DND-41 (cell line): ENCODE measurements at regions not wholly inside any gene's neighbourhood (a gene's known extent, or its start where the extent isn't known, plus 50 kb on each side); places are given as distances from the start of the nearest gene placed in this dataset.

Experiments used
- ATAC-seq: fragments of 200-7000 bp; cut with Tn5 transposase; 3 replicates; pipeline ENCODE4 v1.9.1; 2021; ENCODE audit warnings: low read depth; ENCODE audit not compliant: insufficient read depth
- DNase-seq: peaks from one replicate; pipeline ENCODE4 v3.0.0-alpha.2; 2020
- H2AFZ ChIP-seq: 2 replicates; pipeline ENCODE4 v1.6.0; 2012; ENCODE audit warnings: low read depth, low read length
- H3K27ac ChIP-seq: 2 replicates; pipeline ENCODE4 v1.5.1; 2012; ENCODE audit warnings: low read length, inconsistent platforms
- H3K27me3 ChIP-seq: fragments of 200-600 bp; sonication (generic); 2 replicates; pipeline ENCODE4 v1.6.0; 2012; ENCODE audit warnings: low read length, mild to moderate bottlenecking, inconsistent platforms; ENCODE audit not compliant: insufficient read depth, poor library complexity
- H3K36me3 ChIP-seq: 2 replicates; pipeline ENCODE4 v1.5.1; 2012; ENCODE audit warnings: low read length, inconsistent platforms; ENCODE audit not compliant: insufficient read depth
- H3K4me1 ChIP-seq: 2 replicates; pipeline ENCODE4 v1.5.1; 2012; ENCODE audit warnings: mild to moderate bottlenecking, low read length; ENCODE audit not compliant: insufficient read depth
- H3K4me2 ChIP-seq: 2 replicates; pipeline ENCODE4 v1.6.0; 2012; ENCODE audit warnings: mild to moderate bottlenecking, moderate library complexity, low read length, inconsistent platforms; ENCODE audit not compliant: insufficient read depth
- H3K4me3 ChIP-seq, 2 experiments: fragments of 200-600 bp in 1 of 2; shearing (Covaris generic) in 1 of 2; 2 replicates each; pipeline ENCODE4 v1.5.1; 2012 to 2016; ENCODE audit warnings: inconsistent platforms in 2 of 2, low read length in 2 of 2, mild to moderate bottlenecking in 2 of 2, low read depth in 1 of 2, moderate library complexity in 1 of 2
- H3K79me2 ChIP-seq: 2 replicates; pipeline ENCODE4 v1.6.0; 2012; ENCODE audit warnings: low read length, inconsistent platforms; ENCODE audit not compliant: insufficient read depth
- H3K9ac ChIP-seq: 2 replicates; pipeline ENCODE4 v1.6.0; 2012; ENCODE audit warnings: low read depth, mild to moderate bottlenecking, inconsistent platforms, low read length, moderate library complexity
- H3K9me3 ChIP-seq: 2 replicates; pipeline ENCODE4 v1.5.1; 2012; ENCODE audit warnings: low read length, moderate library complexity, mild to moderate bottlenecking, inconsistent platforms; ENCODE audit not compliant: insufficient read depth, severe bottlenecking
- H4K20me1 ChIP-seq: 2 replicates; pipeline ENCODE4 v1.6.0; 2012; ENCODE audit warnings: low read length; ENCODE audit not compliant: insufficient read depth
- EZH2 ChIP-seq: IDR thresholded peaks from 3 replicates; pipeline ENCODE4 v1.6.1; 2012; ENCODE audit warnings: borderline replicate concordance, low read depth, mild to moderate bottlenecking, moderate library complexity, low read length, inconsistent platforms; ENCODE audit not compliant: severe bottlenecking
- TF ChIP-seq, protein P1 (sequence below): IDR thresholded peaks from 2 replicates; pipeline ENCODE4 v1.5.1; 2012; ENCODE audit warnings: borderline replicate concordance, low read length, moderate library complexity, mild to moderate bottlenecking; ENCODE audit not compliant: poor library complexity, severe bottlenecking; ENCODE audit errors: extremely low read depth

DNA sequence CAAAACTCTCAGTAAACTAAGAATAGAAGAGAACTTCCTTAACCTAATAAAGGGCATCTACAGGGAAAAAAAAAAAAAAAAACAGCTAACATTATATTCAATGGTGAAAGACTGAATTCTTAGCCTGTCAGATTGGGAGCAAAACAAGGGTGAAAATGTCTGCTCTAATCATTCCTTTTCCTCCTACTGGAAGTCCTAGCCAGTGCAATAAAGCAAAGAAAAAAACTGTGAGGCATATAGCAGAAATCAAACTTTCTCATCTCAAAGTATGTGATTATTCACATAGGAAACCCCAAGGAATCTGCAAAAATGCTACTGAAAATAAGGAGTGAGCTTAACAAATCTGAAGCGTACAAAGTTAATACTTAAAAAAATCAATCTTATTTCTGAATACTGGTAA lies 170.7 kb downstream of the NUAK1 start:
- no peak for DNase-seq
- no peaks in the 10 kb centered on the region for H3K9me3 ChIP-seq
- H4K20me1 ChIP-seq, result no peaks in the 10 kb centered on the region
- no peak for ATAC-seq
- no peak overlapping the region for H3K4me3 ChIP-seq
- no peaks in the 10 kb centered on the region for H3K36me3 ChIP-seq
- no peak overlapping the region for H3K9ac ChIP-seq
- no peaks in the 10 kb centered on the region for H3K79me2 ChIP-seq
- H3K27me3 ChIP-seq, result no peaks in the 10 kb centered on the region
- H3K4me2 ChIP-seq, result no peak overlapping the region
- H3K4me1 ChIP-seq, result no peaks in the 10 kb centered on the region
- no peak overlapping the region for H3K27ac ChIP-seq
- TF ChIP-seq, protein P1, sequence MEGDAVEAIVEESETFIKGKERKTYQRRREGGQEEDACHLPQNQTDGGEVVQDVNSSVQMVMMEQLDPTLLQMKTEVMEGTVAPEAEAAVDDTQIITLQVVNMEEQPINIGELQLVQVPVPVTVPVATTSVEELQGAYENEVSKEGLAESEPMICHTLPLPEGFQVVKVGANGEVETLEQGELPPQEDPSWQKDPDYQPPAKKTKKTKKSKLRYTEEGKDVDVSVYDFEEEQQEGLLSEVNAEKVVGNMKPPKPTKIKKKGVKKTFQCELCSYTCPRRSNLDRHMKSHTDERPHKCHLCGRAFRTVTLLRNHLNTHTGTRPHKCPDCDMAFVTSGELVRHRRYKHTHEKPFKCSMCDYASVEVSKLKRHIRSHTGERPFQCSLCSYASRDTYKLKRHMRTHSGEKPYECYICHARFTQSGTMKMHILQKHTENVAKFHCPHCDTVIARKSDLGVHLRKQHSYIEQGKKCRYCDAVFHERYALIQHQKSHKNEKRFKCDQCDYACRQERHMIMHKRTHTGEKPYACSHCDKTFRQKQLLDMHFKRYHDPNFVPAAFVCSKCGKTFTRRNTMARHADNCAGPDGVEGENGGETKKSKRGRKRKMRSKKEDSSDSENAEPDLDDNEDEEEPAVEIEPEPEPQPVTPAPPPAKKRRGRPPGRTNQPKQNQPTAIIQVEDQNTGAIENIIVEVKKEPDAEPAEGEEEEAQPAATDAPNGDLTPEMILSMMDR, result no peak
- TF ChIP-seq EZH2, result no peak
- H2AFZ ChIP-seq, result no peak overlapping the region

DNA sequence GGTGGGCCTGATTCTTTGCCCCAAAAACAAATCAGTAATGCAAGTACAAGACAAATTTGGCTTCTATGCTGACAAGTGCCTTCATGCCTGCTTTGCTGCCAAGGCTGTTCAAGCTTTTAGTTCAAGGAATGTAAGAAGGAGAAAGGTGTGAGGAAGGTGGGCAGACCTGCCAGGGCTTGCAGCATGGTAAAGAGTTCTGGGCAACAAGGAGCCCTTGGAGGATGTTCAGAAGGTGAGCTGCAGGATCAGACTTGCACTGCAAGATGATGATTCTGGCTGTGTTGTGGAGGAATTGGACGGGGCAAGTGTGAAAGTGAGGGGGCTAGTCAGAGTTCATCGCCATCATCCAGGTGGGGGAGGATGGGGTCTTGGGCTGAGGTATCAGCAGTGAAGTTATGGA lies 167.9 kb downstream of the NUAK1 start:
- Histone ChIP-seq H3K79me2 (no peaks in the 10 kb centered on the region), H2AFZ (no peak overlapping the region), H4K20me1 (no peaks in the 10 kb centered on the region), H3K9me3 (no peaks in the 10 kb centered on the region), H3K4me2 (no peak overlapping the region), H3K9ac (no peak overlapping the region), H3K27ac (no peak overlapping the region), H3K36me3 (no peaks in the 10 kb centered on the region), H3K4me1 (no peaks in the 10 kb centered on the region), H3K4me3 (no peak overlapping the region), H3K27me3 (no peaks in the 10 kb centered on the region)
- TF ChIP-seq EZH2, result no peak
- TF ChIP-seq, protein P1, result no peak
- no peak for ATAC-seq
- no peak for DNase-seq

DNA sequence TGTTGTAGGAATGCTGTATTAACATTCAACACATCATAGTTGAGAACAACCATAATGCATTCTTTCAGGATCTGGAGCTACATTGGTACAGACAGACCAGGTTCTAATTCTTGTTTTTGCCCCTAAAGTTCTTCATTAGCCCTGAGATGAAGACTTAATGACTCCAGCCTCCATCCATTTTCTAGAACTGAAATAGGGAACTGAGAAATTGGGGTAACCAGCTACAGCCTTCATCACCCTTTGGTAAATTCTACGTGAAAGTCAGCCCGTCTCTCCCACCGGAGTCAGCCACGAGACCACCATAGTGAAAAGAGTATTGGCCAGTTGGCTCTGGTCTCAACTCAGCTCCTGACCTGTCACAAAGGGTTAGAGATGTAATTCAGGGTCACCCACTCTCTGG lies 164.0 kb downstream of the NUAK1 start:
- TF ChIP-seq, protein P1, result no peak
- no peak overlapping the region for H3K9ac ChIP-seq
- no peaks in the 10 kb centered on the region for H3K36me3 ChIP-seq
- H2AFZ ChIP-seq, result no peak overlapping the region
- H3K79me2 ChIP-seq, result no peaks in the 10 kb centered on the region
- H3K27me3 ChIP-seq, result no peaks in the 10 kb centered on the region
- no peaks in the 10 kb centered on the region for H3K4me1 ChIP-seq
- H3K4me2 ChIP-seq, result no peak overlapping the region
- ATAC-seq, result no peak
- H3K27ac ChIP-seq, result no peak overlapping the region
- H3K4me3 ChIP-seq, result no peak overlapping the region
- no peaks in the 10 kb centered on the region for H3K9me3 ChIP-seq
- no peaks in the 10 kb centered on the region for H4K20me1 ChIP-seq
- DNase-seq, result no peak

DNA sequence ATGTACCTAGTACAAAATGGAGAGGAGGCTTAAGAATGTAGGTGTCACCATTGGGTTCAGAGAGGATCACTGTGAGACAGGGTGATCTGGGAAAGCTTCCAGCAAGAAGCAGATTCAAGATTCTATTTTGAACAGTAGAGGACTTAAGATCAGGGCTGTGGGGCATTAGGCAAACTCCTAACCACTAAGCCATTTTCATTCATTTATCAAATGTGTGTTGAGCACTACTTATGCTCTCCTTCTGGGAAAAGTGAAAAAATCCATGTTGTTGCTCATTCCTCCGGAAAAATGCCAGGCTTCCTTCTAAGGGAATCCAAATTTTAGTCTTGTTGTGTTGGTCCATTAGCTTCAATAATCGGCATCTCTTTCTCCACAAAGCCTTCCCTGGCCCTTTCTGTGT lies 163.4 kb downstream of the NUAK1 start:
- Histone ChIP-seq H3K36me3 (no peaks in the 10 kb centered on the region), H3K9me3 (no peaks in the 10 kb centered on the region), H3K4me1 (no peaks in the 10 kb centered on the region), H3K27ac (no peak overlapping the region), H3K4me3 (no peak overlapping the region), H3K9ac (no peak overlapping the region), H2AFZ (no peak overlapping the region), H3K27me3 (no peaks in the 10 kb centered on the region), H3K4me2 (no peak overlapping the region), H3K79me2 (no peaks in the 10 kb centered on the region), H4K20me1 (no peaks in the 10 kb centered on the region)
- DNase-seq, result no peak
- TF ChIP-seq, protein P1, result no peak
- TF ChIP-seq EZH2, result no peak
- no peak for ATAC-seq
